Mucosa of stomach (tissue), 1 donor: ENCODE measurements at regions not wholly inside any gene's neighbourhood (a gene's known extent, or its start where the extent isn't known, plus 50 kb on each side); places are given as distances from the start of the nearest gene placed in this dataset.

Source experiments
- H3K27me3 ChIP-seq: one replicate; pipeline ENCODE4 v1.7.0; 2013; ENCODE audit warnings: mild to moderate bottlenecking, low read length; ENCODE audit not compliant: control insufficient read depth, insufficient read depth
- H3K36me3 ChIP-seq: one replicate; pipeline ENCODE4 v1.7.0; 2013; ENCODE audit warnings: low read length; ENCODE audit not compliant: control insufficient read depth, insufficient read depth
- H3K4me1 ChIP-seq: one replicate; pipeline ENCODE4 v1.7.0; 2013; ENCODE audit warnings: mild to moderate bottlenecking, low read length; ENCODE audit not compliant: control insufficient read depth, insufficient read depth
- H3K4me3 ChIP-seq: one replicate; pipeline ENCODE4 v1.7.0; 2013; ENCODE audit warnings: low read length
- H3K9ac ChIP-seq: one replicate; pipeline ENCODE4 v1.7.0; 2013; ENCODE audit warnings: mild to moderate bottlenecking, low read length, moderate library complexity
- H3K9me3 ChIP-seq: one replicate; pipeline ENCODE4 v1.7.0; 2013; ENCODE audit warnings: mild to moderate bottlenecking, low read length, moderate library complexity; ENCODE audit not compliant: control insufficient read depth
- donor health status: Pancreatic carcinoma.

DNA sequence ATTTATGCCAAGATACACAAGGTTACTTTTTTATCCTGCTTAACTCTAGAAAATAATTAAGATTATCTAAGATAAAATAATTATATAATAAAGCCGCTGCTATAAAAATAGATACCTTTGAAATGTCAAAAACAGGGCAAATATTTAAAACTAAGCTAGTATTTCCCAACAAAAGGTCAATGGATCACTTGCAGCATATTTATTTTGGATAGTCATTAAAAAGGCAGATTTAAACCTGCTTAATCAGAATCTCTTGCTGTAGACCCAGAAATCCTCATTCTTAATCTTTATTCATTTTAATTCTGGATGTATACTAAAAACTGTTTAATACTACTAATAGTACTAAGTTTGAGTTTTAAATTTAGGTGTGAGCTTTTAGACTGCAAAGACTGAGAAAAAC, 139.0 kb upstream of the CWC22 start:
- Histone ChIP-seq H3K4me3 (no peak overlapping the region), H3K9ac (no peak overlapping the region), H3K9me3 (no peaks in the 10 kb centered on the region), H3K36me3 (no peaks in the 10 kb centered on the region), H3K27me3 (no peaks in the 10 kb centered on the region), H3K4me1 (no peaks in the 10 kb centered on the region)

DNA sequence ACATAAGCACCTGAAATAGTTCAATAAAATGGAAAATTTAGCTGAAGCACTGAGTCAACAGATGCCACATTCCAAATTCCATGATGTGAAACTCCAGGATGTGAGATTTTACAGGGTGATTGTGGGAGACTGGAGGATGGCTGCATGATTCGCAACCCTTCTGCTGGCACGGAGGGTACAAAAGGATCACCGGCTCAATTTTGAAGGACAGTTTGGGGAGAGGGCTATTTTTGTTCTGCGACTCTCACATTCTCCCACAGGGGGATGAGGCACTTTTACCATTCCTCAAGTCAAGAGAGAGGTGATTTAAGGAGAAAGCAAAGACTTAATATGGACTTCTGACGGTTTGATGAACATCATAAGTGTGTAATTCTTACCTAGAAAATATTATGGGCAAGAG, 138.1 kb upstream of the CWC22 start:
- Histone ChIP-seq H3K4me1 (no peaks in the 10 kb centered on the region), H3K27me3 (no peaks in the 10 kb centered on the region), H3K9ac (no peak overlapping the region), H3K9me3 (no peaks in the 10 kb centered on the region), H3K4me3 (no peak overlapping the region), H3K36me3 (no peaks in the 10 kb centered on the region)

DNA sequence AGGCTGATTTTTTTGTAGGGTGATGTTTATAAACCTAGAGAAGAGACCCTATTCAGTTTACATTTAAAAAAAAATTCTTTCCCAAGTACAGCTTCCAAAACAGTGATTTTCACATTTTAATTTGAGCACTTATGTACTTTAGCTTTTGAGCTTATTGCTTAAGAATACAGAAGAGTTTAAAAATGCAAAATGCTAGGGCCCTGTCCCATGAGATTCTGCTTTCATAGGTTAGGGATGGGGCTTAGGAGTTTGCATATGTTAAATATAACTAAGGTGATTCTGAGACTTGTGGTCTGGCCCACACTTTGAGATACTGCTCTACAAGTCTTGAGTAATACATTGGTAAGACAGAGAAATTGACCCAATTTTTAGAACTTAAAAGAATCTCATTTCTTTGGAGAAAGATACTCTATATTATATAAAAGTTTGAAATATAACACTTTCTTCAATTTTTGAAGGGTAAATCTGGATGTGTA, 137.3 kb upstream of the CWC22 start:
- H3K9me3 ChIP-seq, result no peaks in the 10 kb centered on the region

DNA sequence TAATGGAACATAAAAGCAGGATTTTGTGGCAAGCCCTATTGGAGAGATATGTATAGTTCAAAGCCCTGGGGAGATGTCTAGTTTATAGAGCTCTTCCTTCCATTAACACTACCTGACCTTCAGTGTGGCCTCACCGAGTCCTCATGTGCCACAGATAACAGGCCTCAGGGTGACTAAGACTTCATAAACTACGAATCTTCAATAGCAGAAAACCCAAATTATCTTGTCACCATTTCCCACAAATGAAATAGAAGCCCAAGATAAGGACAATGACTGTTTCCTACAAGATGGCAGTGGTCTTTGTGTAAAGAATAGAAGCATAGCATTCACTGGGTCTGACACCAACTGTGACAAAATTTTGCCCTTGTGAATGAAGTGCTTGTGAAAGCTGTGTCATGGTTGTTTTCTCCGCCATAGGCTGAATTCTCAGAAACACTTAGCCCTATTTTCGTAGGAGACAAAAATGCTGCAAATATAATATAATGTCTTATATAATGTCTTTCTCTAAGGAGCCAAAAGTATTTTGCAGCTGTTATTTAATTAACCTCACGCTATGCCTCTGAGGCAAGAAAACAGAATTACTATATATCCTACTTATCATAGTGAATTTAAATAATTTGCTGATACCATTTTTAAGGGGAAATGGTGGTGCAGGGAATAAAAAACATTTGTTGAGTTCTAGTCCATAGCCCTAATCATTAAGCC, 136.7 kb upstream of the CWC22 start:
- Histone ChIP-seq H3K9me3 (no peaks in the 10 kb centered on the region), H3K4me3 (no peak overlapping the region), H3K9ac (no peak overlapping the region), H3K4me1 (no peaks in the 10 kb centered on the region), H3K27me3 (no peaks in the 10 kb centered on the region), H3K36me3 (no peaks in the 10 kb centered on the region)

More for the DNA sequence above, 137.3 kb upstream of the CWC22 start:
- H3K4me3 ChIP-seq, result no peak overlapping the region
- H3K4me1 ChIP-seq, result no peaks in the 10 kb centered on the region
- H3K36me3 ChIP-seq, result no peaks in the 10 kb centered on the region
- H3K9ac ChIP-seq, result no peak overlapping the region
- H3K27me3 ChIP-seq, result no peaks in the 10 kb centered on the region

DNA sequence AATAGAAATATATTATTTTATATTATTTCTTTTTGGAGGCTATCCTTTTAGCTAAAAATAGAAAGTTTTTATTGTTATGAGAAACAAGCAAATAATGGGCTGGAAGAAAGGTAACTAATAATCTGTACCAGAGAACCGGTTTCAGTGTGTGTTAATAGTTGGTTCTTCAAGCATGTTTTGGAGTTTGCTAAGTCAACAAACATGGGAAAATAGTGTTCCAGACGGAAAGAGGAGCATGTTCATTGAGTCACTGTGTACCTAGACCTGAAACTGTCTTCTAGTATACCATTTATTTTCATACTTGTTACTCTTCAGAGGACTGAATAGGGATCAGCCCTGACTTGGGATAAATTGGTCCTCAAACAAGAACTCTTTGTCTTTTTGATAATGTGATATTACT, 134.5 kb upstream of the CWC22 start:
- H3K36me3 ChIP-seq, result no peaks in the 10 kb centered on the region
- no peaks in the 10 kb centered on the region for H3K9me3 ChIP-seq
- H3K9ac ChIP-seq, result no peak overlapping the region
- H3K4me1 ChIP-seq, result no peaks in the 10 kb centered on the region
- H3K27me3 ChIP-seq, result no peaks in the 10 kb centered on the region
- H3K4me3 ChIP-seq, result no peak overlapping the region

DNA sequence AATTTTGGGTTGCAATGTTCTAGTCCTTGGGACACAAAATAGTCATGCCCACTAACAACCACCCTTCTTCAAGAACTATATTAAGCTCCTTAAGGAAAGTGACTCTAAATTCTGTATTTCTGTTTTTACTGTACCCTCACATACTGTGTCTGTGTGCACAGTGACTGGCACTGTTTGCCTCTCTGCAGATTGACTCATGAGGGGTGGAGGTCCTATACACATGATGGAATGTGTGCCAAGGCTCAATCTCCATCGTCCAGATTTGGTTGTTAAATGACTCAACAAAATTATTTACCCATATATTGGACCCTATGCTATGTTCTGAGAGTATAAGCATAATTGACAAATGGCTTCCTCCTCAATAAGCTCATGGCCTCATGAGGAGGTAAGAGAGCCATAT, 126.6 kb upstream of the CWC22 start:
- no peaks in the 10 kb centered on the region for H3K27me3 ChIP-seq
- no peaks in the 10 kb centered on the region for H3K36me3 ChIP-seq
- no peak overlapping the region for H3K4me3 ChIP-seq

DNA sequence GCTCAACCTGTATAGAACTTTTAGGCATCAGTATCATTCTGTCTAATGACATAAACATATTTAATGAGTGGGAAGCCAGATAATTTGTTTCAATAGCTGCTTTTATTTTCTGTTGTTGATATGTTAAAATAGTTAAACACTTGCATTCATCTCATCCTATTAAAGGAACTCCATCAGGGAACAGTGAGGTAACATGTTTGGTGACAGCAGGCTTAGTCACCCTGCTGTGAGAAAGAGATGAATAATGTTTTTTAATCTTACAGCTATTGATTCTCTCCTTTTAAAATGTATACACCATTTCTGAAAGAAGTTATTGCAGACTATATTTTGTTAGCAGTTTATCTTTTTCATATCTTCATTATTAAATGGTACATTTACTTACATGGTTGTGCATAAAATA, 123.3 kb upstream of the CWC22 start:
- H3K36me3 ChIP-seq, result no peaks in the 10 kb centered on the region
- no peak overlapping the region for H3K4me3 ChIP-seq
- H3K4me1 ChIP-seq, result peaks cover 14% of the 10 kb centered on the region
- H3K9me3 ChIP-seq, result no peaks in the 10 kb centered on the region
- no peaks in the 10 kb centered on the region for H3K27me3 ChIP-seq
- H3K9ac ChIP-seq, result no peak overlapping the region

More for the DNA sequence above, 126.6 kb upstream of the CWC22 start:
- H3K9ac ChIP-seq, result no peak overlapping the region
- H3K9me3 ChIP-seq, result no peaks in the 10 kb centered on the region
- H3K4me1 ChIP-seq, result peaks cover 9% of the 10 kb centered on the region

DNA sequence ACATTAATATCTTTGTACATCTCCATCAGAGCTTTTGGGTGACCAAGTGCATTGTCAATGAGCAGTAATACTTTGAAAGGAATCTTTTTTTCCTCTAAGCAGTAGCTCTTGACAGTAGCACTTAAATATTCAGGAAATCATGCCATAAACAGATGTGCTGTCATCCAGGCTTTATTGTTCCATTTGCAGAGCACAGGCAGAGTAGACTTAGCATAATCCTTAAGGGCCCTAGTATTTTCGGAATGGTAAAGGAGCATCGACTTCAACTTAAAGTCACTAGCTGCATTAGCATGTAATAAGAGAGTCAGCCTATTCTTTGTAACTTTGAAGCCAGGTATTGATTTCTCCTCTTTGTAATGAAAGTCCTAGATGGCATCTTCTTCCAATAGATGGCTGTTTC, 121.8 kb upstream of the CWC22 start:
- H3K36me3 ChIP-seq, result no peaks in the 10 kb centered on the region
- H3K4me1 ChIP-seq, result peaks cover 18% of the 10 kb centered on the region
- no peak overlapping the region for H3K4me3 ChIP-seq
- H3K9ac ChIP-seq, result no peak overlapping the region
- H3K9me3 ChIP-seq, result no peaks in the 10 kb centered on the region
- no peaks in the 10 kb centered on the region for H3K27me3 ChIP-seq

DNA sequence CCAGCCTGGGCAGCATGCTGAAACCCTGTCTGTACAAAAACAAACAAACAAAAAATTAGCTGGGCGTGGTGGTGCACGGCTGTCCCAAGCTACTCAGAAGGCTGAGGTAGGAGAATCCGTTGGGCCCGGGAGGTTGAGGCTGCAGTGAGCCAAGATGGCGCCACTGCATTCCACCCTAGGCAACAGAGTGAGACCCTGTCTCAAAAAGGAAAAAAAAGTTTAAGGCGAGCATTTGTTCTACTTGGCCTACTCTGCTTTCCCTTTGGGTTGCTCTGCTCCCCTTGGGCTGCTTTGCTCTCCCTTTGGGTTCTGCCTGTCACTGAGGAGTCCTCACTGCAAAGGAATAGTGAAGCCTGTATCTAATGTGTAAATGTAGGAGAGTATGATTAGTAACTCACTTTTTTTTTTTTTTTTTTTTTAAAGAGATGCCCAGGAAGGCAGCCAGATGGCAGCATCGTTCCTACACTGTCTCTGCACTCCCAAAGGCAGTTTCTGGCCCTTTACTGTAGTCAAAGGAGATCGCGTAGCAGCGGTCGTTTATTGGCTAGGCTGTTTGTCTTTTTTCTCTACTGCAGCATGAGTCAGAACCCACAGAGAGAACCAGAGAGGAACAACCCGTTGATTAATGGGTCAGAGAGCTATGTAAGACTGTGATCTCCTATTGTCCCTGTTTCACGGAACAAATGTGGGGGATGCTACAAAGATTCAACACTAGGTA, 118.3 kb upstream of the CWC22 start:
- Histone ChIP-seq H3K9ac (no peak overlapping the region), H3K36me3 (no peaks in the 10 kb centered on the region), H3K9me3 (no peaks in the 10 kb centered on the region), H3K4me1 (peaks cover 18% of the 10 kb centered on the region), H3K27me3 (peaks cover 11% of the 10 kb centered on the region), H3K4me3 (no peak overlapping the region)

DNA sequence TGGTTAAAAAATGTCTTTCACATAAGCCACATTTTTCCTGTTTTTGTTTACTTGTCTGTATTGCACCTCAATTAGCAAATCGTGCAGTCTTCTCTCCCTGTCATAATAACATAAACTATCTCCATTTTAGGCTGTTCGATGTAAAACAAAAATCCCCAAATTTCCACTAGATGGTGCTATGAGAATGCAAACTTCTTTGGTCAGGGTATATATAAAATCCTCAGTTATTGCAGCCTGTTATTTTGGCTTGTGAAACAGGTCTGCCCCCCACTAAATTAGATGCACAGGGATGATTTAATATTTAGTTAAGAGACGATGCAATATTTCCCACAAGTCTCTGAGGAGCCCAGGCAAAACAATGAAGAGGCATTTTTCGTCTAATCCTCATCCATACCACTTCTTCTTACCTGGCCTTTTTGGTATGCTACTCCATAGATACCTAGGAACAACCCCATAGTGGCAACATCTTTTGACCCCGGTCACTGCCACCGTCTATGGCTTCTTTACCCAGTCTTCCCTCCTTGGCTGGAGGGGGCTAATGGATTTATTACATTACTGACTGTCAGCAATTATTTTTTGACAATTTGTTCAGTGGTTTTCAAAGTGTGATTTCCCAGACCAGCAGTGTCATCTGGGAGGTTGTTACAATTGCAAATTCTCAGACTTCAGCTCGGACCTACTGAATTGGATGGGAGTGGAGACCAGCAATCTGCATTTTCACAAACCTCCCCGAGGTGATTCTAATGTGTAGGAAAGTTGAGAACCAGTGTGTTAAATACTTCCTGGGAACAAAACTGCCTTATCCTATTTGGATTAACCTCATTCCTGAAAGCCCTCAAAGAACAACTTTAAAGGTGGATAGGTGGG, 117.4 kb upstream of the CWC22 start:
- H3K9ac ChIP-seq, result no peak overlapping the region
- H3K9me3 ChIP-seq, result no peaks in the 10 kb centered on the region
- H3K4me1 ChIP-seq, result peaks cover 10% of the 10 kb centered on the region
- H3K27me3 ChIP-seq, result peaks cover 11% of the 10 kb centered on the region
- H3K36me3 ChIP-seq, result no peaks in the 10 kb centered on the region
- H3K4me3 ChIP-seq, result no peak overlapping the region

DNA sequence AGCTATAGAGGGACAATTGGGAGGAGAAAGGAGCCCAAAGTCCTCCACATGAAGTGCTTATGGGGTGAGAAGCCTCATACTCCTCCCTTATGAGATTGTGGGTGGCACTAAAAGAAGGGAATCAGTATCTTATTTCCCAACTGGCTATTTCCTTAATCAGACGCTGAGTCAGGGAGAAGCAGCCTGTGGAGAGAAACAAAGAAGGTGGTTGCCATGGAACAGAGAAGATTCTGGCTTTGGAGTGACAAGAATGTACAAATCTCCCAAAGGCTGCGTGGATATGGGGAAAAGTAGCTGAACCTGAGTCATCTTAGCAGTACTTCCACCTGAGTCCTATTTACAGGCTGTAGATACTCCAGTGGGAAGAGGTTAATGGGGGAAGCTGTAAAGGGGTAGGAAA, 115.8 kb upstream of the CWC22 start:
- no peak overlapping the region for H3K9ac ChIP-seq
- no peaks in the 10 kb centered on the region for H3K36me3 ChIP-seq
- no peak overlapping the region for H3K4me3 ChIP-seq
- peaks cover 9% of the 10 kb centered on the region for H3K4me1 ChIP-seq
- H3K27me3 ChIP-seq, result peaks cover 17% of the 10 kb centered on the region
- no peaks in the 10 kb centered on the region for H3K9me3 ChIP-seq

DNA sequence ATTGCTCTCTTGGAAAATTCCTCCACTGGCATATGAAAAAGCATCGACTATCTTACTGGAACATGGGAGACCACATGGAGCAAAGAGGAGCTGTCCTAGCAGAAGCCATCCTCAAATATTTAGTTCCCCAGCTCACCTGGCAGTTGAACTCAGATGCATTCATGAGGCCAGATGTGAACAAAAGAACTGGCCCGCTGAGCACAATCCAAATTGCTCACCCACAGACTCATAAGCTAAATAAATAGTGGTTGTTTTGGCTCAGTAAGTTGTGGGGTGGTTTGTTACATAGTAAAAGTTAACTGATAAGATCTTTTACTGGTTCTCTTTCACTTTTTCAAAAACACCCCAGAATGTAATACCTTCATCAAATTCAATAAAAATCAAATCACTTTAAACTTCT, 108.6 kb upstream of the CWC22 start:
- no peaks in the 10 kb centered on the region for H3K36me3 ChIP-seq
- no peaks in the 10 kb centered on the region for H3K9me3 ChIP-seq
- no peak overlapping the region for H3K4me3 ChIP-seq
- no peaks in the 10 kb centered on the region for H3K4me1 ChIP-seq
- H3K9ac ChIP-seq, result no peak overlapping the region
- peaks cover 27% of the 10 kb centered on the region for H3K27me3 ChIP-seq
